HG02938 (cell line): ENCODE measurements at regions not wholly inside any gene's neighbourhood (a gene's known extent, or its start where the extent isn't known, plus 50 kb on each side); places are given as distances from the start of the nearest gene placed in this dataset.
"Not testable (repeated sequence)": the region's sequence is repeated elsewhere in the genome, so short reads cannot be mapped to it uniquely, and the experiment has no call there.

ENCODE experiments used
- ATAC-seq: cut with Tn5 transposase; IDR thresholded peaks from one replicate; pipeline ENCODE4 v1.9.1; 2021; ENCODE audit warnings: mild to moderate bottlenecking, moderate library complexity; ENCODE audit not compliant: unreplicated experiment

GRCh38 chr9:82115900-82116299 lies 127.3 kb downstream of the SPATA31D1 start:
- ATAC-seq, result no peak

GRCh38 chr9:82116556-82116955 lies 128.0 kb downstream of the SPATA31D1 start:
- ATAC-seq, result no peak

DNA sequence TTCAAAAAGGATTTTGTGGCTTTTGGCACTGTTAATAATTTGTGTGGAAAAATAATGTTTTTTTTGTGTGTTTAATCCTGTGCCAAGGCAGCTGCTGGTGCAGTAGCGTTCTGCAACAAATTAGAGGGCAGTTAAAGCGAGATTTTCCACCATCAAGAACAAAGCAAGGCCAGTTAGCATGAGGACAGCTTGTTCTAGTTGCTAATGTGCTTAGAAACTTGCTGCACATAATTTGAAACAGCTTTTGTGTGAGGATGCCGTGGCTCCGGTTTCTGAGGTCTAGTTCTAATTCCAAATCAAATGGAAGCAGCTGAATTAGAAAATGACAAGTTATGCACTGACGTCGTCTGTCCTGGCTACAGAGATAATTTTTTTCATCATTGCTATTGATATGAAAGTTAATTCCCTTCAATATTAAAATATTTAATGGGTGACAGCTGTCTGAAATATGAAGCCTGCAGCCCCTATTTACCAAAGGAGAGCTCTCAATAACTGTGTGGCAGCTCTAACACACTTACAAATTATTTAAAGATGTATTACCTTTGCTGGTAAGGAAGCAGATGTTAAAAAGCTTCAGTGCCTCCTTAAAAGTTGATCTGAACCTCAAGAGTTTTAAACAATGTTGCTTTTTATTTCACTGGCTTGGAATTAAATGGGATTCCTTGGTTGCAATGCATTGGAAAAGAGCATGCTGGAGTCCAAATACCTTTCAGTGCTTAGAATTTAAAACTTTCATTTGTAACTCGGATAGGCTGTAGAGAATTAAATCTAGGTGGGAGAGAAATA lies 128.6 kb downstream of the SPATA31D1 start:
- no peak for ATAC-seq

DNA sequence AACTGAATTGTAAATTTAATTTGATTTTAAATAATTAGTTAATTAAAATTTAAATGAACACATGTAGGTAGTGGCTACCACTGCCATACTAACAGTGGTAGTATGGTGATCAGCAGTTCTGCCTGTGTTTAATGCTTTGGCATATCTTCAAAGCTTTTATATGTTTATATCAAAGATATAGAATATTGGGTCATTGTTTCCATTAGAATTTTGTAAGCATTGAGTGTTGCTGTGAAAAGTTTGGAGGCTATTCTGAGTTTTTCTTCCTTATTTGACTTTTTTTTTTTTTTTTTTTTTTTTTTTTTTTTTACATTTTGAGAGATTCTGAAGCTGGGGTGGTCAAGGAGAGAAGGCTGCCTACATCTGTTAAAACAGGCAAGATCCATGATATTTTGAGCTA lies 134.2 kb downstream of the SPATA31D1 start:
- no peak for ATAC-seq

GRCh38 chr9:82124090-82124489 lies 135.5 kb downstream of the SPATA31D1 start:
- no peak for ATAC-seq

- no peak for ATAC-seq
Observed at GRCh38 chr9:82126256-82126655, 137.7 kb downstream of the SPATA31D1 start.

DNA sequence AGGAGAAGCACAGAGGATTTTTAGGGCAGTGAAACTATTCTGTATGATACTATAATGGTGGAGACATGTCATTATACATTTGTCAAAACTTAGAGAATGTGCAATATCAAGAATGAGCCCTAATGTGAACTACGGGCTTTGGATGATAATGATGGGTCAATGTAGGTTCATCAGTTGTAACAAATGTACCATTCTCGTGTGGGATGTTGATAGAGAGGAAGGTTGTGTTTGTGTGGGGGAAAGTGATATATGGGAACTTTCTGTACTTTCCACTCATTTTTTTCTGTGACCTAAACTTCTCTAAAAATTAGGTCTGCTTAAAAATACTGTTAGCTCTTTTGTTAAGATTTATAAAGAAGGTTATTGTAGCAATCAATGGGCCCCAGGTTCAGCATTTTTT lies 138.9 kb downstream of the SPATA31D1 start:
- no peak for ATAC-seq

DNA sequence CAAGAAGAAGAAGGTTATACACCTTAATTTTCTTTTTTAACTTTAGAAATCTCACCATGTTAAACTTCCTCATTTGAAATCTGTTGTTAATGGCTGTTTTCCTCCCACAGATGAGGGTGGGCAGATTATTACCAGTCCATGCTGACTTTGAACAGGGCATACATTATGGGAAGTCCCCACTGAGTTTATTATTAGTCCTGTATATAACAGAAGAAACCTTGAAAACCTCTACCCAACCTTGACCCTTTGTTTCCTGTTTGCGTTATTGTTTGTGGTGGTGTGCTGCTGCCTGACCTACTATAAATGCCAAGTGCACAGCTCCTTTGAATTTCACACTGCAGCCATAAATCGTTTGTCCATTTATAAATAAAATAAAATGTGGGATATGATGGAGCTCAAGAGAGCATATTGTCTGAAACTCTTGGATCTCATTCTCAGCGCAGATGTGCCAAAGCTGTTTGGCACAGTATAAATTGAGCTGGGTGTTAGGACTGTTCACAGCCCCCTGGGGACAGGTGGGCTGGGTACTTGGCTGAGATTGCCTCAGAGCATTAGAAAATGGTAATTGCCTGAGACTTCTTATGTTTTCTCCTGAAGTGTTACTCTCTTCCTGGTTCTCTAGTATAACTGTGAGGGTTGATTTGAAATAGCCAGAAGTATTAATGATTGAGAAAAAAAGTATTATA lies 139.6 kb downstream of the SPATA31D1 start:
- peak; percentile 93 for ATAC-seq

- no peak for ATAC-seq
Observed at GRCh38 chr9:82129708-82130107, 141.1 kb downstream of the SPATA31D1 start.

DNA sequence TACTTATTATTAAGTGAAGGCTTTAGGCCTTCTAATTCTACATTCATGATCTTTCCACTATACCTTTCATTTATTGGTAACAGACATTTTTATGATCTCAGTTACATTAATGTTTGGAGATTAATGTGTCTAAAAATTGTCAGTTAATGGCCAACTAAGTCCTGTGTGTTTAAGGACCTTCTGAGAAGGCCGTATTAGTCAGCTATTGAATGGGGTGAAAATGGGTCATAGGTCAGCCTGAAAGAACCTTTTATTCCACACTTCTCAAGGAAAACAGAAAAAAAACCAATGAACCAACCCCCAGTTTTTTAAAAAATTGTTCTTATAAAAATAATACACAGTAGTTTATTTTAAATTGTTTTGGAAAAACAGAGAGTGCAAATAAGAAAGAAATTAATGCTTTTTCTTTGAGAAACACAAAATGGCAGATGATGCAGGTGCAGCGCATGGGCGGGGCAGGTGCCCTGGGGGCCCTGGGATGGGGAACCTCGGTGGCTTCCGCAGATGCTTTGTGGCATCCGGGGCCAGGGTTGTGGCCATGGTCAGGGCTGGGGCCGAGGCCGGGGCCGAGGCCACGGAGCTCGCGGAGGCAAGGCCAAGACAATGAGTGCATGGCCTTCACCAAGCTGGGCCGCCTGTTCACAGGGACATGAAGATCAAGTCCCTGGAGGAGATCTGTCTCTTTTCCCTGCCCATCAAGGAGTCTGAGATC lies 141.9 kb downstream of the SPATA31D1 start:
- no peak for ATAC-seq

DNA sequence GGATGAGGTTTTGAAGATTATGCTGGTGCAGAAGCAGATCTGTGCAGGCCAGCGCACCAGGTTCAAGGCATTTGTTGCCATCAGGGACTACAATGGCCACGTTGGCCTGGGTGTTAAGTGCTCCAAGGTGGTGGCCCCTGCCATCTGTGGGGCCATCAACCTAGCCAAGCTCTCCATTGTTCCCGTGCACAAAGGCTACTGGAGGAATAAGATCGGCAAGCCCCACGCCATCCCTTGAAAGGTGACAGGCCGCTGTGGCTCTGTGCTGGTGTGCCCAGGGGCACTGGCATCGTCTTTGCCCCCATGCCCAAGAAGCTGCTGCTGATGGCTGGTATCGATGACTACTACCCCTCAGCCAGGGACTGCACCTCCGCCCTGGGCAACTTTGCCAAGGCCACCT lies 142.5 kb downstream of the SPATA31D1 start:
- ATAC-seq, result no peak

DNA sequence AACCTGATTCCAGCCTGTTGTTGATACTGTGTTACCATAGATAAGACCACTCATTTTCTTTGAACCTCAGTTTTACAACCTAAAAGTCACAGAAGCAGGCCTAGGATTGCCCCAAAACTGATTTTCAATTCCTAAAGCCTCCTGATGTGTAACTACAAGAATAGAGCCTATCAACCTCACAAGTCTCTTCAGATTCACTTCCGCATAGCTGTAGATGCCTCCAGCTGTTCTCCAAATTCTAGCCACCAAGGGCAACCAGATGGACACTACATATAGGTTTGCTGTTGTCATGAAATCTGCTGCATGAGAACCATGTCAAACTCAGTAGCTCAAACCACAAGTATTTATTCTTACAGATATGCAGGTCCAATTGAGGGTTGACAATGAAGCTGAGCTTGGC lies 143.5 kb downstream of the SPATA31D1 start:
- ATAC-seq, result no peak

GRCh38 chr9:82134010-82134409 lies 145.4 kb downstream of the SPATA31D1 start:
- no peak for ATAC-seq

DNA sequence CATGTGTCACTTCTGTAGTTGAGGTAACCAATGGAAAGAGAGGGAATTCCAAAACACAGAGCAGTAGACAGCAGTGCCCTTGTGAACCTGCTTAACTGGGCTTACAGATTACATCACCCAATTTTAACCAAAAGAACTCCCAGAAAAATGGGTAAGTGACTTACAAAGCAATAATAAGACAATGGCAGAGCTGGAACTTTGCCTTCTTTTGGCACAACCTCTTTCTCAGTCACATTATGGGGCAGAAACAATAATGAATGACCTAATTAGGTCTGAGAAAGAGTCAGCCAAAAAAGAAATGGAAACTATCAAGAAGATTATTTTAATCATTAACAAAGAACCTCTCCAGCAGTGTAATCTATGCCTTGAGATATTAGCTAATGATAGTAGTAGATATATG lies 146.5 kb downstream of the SPATA31D1 start:
- ATAC-seq, result no peak

DNA sequence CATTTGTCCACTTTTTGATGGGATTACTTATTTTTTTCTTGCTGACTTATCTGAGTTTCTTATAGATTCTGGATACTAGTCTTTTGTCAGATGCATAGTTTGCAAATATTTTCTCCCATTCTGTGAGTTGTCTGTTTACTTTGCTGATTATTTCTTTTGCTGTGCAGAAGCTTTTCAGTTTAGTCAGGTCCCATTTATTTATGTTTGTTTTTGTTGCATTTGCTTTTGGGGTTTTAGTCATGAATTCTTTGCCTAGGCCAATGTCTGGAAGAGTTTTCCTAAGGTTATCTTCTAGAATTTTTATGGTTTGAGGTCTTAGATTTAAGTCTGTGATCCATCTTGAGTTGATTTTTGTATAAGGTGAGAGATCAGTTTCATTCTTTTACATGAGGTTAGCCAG lies 149.5 kb downstream of the SPATA31D1 start:
- not testable (repeated sequence) for ATAC-seq

DNA sequence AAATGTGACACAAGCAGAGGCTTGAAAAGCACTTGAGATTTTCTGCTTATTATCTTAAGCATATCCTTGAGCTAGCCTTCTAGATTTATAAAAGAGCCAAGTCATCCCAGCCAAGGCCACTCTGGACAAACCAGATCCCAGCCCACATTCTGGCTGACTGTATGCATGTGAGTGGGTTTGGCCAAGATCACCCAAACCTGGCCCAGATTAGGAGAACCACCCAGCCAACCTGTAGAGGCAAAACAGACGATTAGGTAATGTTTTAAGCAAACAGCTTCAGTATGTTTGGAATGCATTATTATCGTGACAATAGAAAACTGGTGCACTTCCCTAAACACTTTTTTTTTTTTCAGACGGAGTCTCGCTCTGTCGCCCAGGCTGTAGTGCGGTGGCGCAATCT lies 151.9 kb downstream of the SPATA31D1 start:
- no peak for ATAC-seq

- no peak for ATAC-seq
Observed at GRCh38 chr9:82144803-82145202, 156.2 kb downstream of the SPATA31D1 start.

DNA sequence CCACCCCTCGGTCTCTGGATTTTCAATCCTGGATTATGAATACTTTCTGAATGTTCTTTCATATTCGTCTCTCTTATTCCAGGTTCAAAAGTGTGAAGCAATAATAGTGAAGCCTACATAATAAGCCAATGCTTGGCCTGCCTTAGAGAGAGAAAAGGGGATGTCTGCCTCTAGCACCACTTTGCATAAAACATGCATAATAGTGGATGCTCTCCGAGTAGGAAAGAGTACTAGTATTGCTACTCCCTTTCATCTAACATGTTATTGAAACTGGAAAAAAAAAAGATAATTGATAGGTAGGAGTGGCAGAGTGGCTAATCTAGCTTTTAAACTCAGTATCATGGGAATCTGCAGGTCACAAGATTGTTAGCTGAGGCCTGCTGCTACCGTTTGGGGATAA lies 158.1 kb downstream of the SPATA31D1 start:
- ATAC-seq, result no peak

- no peak for ATAC-seq
Observed at GRCh38 chr9:82147798-82148425, 159.3 kb downstream of the SPATA31D1 start.

- no peak for ATAC-seq
Observed at GRCh38 chr9:82148426-82148810, 159.8 kb downstream of the SPATA31D1 start.

GRCh38 chr9:82148901-82149461 lies 160.4 kb downstream of the SPATA31D1 start:
- ATAC-seq, result no peak
